Prostate gland (tissue), 2 donors: ENCODE measurements at regions not wholly inside any gene's neighbourhood (a gene's known extent, or its start where the extent isn't known, plus 50 kb on each side); places are given as distances from the start of the nearest gene placed in this dataset.

ENCODE experiments used
- DNase-seq: peaks from one replicate; pipeline ENCODE4 v3.0.0-alpha.2; 2019; ENCODE audit warnings: low spot score
- H3K27ac ChIP-seq, 2 donors: fragments of 200-600 bp; sonication (generic); 2 replicates each; pipeline ENCODE4 v1.5.1; 2017 to 2019
- H3K27me3 ChIP-seq: fragments of 200-600 bp; sonication (generic); replicated peaks from 2 replicates; pipeline ENCODE4 v1.5.1; 2019; ENCODE audit not compliant: insufficient read depth
- H3K36me3 ChIP-seq, 2 donors: fragments of 200-600 bp; sonication (generic); 1 replicate in 1 of 2; 2 replicates in 1 of 2; pipeline versions ENCODE4 v1.5.1 to v1.8.1; 2017 to 2019
- H3K4me1 ChIP-seq: fragments of 200-600 bp; sonication (generic); replicated peaks from 2 replicates; pipeline ENCODE4 v1.5.1; 2019
- H3K4me3 ChIP-seq, 2 donors: fragments of 200-600 bp; sonication (generic); 2 replicates each; pipeline ENCODE4 v1.5.1; 2017 to 2019
- H3K9me3 ChIP-seq: fragments of 200-600 bp; sonication (generic); 2 replicates; pipeline ENCODE4 v1.5.1; 2017
- POLR2A ChIP-seq: fragments of 450-650 bp; IDR thresholded peaks from one replicate; pipeline ENCODE4 v1.6.1; 2016; ENCODE audit warnings: antibody characterized with exemption, mild to moderate bottlenecking
- POLR2AphosphoS5 ChIP-seq: sonication (generic); formaldehyde crosslinking; IDR thresholded peaks from one replicate; pipeline ENCODE4 v1.6.1; 2017; ENCODE audit warnings: antibody characterized with exemption
- WGBS: methylation state at CpG from one replicate; pipeline ENCODE4 v1.1.5; 2018; 5-methylcytosine and 5-hydroxymethylcytosine counted together
- intact Hi-C: fragments of 100-400 bp; cut with DNase I; formaldehyde crosslinking; loops from one replicate; pipeline ENCODE4 v1.14.2; 2022
- TF ChIP-seq, protein P1 (sequence below), 4 experiments: fragments of 200-600 bp in 2 of 4; fragments of 450-650 bp in 2 of 4; sonication (generic) in 2 of 4; IDR thresholded peaks; 1 replicate in 3 of 4; 2 replicates in 1 of 4; pipeline ENCODE4 v1.5.1; 2016 to 2019; ENCODE audit warnings: antibody characterized with exemption in 4 of 4, mild to moderate bottlenecking in 2 of 4, moderate library complexity in 2 of 4

DNA sequence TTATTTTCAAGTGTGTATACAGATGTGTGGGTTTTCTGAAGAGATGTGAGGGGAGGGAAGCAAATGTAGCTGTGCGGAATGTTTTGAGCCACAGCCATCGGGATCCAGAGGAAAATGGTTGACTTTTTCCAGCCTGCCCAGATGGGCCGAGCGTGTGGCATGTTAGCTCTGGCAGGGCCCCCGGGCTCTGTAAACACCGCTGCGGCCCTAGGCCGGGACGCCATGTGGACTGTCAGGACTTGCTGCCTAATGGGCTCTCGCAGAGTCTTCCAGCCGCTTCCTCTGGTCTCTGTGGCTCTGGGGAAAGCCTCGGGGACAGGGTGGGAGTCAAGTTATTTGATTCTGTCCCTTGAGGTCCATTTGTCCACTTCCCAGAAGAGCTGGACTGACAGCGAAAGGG, 109.6 kb upstream of the PTCH1 start:
- Histone ChIP-seq H3K9me3 (no peaks in the 10 kb centered on the region), H3K36me3 (no peaks in the 10 kb centered on the region), H3K27me3 (no peaks in the 10 kb centered on the region), H3K4me1 (no peaks in the 10 kb centered on the region), H3K4me3 (no peak overlapping the region), H3K27ac (no peak overlapping the region)
- TF ChIP-seq POLR2A (no peak), POLR2AphosphoS5 (no peak)
- TF ChIP-seq, protein P1, sequence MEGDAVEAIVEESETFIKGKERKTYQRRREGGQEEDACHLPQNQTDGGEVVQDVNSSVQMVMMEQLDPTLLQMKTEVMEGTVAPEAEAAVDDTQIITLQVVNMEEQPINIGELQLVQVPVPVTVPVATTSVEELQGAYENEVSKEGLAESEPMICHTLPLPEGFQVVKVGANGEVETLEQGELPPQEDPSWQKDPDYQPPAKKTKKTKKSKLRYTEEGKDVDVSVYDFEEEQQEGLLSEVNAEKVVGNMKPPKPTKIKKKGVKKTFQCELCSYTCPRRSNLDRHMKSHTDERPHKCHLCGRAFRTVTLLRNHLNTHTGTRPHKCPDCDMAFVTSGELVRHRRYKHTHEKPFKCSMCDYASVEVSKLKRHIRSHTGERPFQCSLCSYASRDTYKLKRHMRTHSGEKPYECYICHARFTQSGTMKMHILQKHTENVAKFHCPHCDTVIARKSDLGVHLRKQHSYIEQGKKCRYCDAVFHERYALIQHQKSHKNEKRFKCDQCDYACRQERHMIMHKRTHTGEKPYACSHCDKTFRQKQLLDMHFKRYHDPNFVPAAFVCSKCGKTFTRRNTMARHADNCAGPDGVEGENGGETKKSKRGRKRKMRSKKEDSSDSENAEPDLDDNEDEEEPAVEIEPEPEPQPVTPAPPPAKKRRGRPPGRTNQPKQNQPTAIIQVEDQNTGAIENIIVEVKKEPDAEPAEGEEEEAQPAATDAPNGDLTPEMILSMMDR (IDR thresholded peaks at IDR 0.05): no peak
- DNase-seq: no peak
- 61% methylated on average over 13 of the region's 13 CpGs for WGBS
- intact Hi-C loops: no loop called here

DNA sequence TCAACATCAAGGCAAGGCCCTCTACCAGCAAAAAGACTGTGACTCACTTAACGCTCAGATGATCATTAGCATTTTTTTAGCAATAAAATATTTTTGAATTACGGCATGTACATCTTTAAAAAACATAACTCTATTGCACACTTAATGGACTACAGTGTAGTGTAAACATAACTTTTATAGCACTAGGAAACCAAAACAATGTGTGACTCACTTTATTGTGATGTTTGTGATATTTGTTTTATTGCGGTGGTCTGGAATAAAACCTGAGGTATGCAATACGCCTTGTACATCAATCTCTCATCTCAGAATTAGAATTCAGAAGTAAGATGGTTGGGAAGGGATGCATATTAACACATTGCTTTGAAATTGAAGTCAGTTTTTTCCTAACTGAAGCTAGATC, 106.9 kb upstream of the PTCH1 start:
- no peaks in the 10 kb centered on the region for H3K4me1 ChIP-seq
- no peaks in the 10 kb centered on the region for H3K9me3 ChIP-seq
- no peak overlapping the region for H3K27ac ChIP-seq
- no peak for TF ChIP-seq POLR2A
- TF ChIP-seq, protein P1 (IDR thresholded peaks at IDR 0.05): no peak
- TF ChIP-seq POLR2AphosphoS5: no peak
- 30% methylated on average over 4 of the region's 4 CpGs for WGBS
- DNase-seq: no peak
- intact Hi-C loops: no loop called here
- H3K4me3 ChIP-seq: no peak overlapping the region
- H3K36me3 ChIP-seq: no peaks in the 10 kb centered on the region
- H3K27me3 ChIP-seq: no peaks in the 10 kb centered on the region

DNA sequence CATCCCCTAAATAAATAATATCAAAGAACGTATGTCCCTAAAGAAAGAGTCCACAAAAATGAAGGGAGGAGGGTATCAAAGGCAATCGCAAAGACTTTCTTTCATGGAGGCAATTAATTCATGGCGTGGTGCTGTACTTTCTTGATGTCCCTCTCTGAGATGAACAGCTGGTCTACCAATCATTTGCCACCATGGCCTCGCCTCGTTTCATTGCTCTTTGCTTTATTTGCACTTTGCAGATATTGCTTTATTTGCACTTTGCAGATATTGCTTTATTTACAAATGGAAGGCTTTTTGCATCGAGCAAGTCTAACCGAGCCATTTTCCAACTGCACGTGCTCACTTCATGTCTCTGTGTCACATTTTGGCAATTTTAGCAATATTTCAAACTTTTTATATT, 104.0 kb upstream of the PTCH1 start:
- DNase-seq: no peak
- TF ChIP-seq, protein P1 (IDR thresholded peaks at IDR 0.05): no peak
- TF ChIP-seq POLR2AphosphoS5: no peak
- TF ChIP-seq POLR2A: no peak
- H3K4me1 ChIP-seq: no peaks in the 10 kb centered on the region
- WGBS: 85% methylated on average over 8 of the region's 8 CpGs
- no peak overlapping the region for H3K27ac ChIP-seq
- no peaks in the 10 kb centered on the region for H3K9me3 ChIP-seq
- no peaks in the 10 kb centered on the region for H3K27me3 ChIP-seq
- intact Hi-C loops: no loop called here
- H3K4me3 ChIP-seq: no peak overlapping the region
- no peaks in the 10 kb centered on the region for H3K36me3 ChIP-seq

DNA sequence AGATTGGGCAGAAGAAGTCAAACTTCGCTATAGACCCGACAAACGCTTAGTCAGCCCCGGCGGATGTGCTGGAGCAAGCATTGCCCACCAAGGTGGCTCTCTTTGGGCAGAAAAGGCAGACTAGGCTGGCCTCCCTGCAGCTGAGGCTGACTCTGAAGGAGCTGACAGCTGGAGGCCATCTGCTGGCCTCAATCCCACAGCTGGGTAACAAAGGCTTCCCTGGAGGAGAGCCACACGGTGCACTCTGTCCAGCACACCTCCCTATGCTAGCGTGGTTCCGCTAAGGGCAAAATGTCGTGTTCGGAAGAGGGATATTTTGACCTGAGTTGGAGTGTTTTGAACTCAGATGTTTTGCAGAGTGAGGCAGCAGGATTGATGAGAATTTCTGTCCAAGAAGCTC, 103.5 kb upstream of the PTCH1 start:
- intact Hi-C loops: no loop called here
- Histone ChIP-seq H3K27me3 (no peaks in the 10 kb centered on the region), H3K27ac (no peak overlapping the region), H3K4me1 (no peaks in the 10 kb centered on the region), H3K9me3 (no peaks in the 10 kb centered on the region), H3K4me3 (no peak overlapping the region), H3K36me3 (no peaks in the 10 kb centered on the region)
- 83% methylated on average over 10 of the region's 10 CpGs for WGBS
- no peak for TF ChIP-seq POLR2A
- TF ChIP-seq, protein P1 (IDR thresholded peaks at IDR 0.05): no peak
- TF ChIP-seq POLR2AphosphoS5: no peak
- DNase-seq: no peak

DNA sequence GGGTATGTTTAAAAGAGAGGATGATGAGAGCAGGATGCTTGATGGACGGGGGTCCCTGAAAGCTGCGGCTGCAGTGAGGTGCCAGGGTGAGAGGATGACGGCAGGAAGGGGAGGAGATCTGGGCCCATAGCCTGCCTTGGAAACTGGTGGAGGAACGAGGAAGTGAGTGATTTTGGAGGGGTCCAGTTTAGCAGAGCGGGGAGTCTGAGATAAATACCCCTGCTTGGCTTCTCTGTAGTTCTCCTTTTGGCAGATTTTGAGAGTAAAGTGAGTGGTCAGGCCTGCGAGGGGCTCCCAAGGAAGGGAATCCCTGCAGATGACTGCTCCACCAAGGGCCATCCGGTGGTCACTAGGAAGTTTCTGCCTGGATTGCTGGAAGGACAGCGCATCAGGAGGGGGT, 98.5 kb upstream of the PTCH1 start:
- Histone ChIP-seq H3K27me3 (no peaks in the 10 kb centered on the region), H3K9me3 (no peaks in the 10 kb centered on the region), H3K27ac (no peak overlapping the region), H3K4me1 (no peaks in the 10 kb centered on the region), H3K4me3 (no peak overlapping the region), H3K36me3 (no peaks in the 10 kb centered on the region)
- intact Hi-C loops: no loop called here
- 91% methylated on average over 8 of the region's 8 CpGs for WGBS
- no peak for DNase-seq
- TF ChIP-seq, protein P1 (IDR thresholded peaks at IDR 0.05): no peak
- no peak for TF ChIP-seq POLR2AphosphoS5
- no peak for TF ChIP-seq POLR2A
